ENCODE measurements at regions not wholly inside any gene's neighbourhood (a gene's known extent, or its start where the extent isn't known, plus 50 kb on each side); places are given as distances from the start of the nearest gene placed in this dataset.

DNA sequence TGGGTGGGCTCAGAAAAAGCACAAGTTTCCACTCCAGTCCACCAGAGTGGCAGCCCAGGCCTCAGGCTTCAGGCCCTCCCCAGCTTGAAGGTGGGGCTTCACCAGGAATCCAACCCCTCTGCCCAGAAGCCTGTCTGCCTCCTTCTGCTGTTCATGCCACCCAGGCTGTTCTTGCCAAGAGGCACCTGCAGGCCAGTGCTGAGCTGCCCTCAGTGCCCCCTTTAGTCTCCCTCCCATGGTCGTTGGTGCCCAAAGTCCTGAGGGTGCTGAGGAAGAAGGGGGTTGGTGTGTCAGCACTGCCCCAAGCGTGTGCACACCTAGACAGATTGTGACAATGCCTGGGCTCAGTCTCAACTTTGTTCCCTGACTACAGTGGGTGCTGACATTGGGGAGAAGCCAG is 475.3 kb downstream of the EPHA5 start:
- no peak for DNase-seq (ENCODE audit: low read depth)
- TF ChIP-seq, protein P1, sequence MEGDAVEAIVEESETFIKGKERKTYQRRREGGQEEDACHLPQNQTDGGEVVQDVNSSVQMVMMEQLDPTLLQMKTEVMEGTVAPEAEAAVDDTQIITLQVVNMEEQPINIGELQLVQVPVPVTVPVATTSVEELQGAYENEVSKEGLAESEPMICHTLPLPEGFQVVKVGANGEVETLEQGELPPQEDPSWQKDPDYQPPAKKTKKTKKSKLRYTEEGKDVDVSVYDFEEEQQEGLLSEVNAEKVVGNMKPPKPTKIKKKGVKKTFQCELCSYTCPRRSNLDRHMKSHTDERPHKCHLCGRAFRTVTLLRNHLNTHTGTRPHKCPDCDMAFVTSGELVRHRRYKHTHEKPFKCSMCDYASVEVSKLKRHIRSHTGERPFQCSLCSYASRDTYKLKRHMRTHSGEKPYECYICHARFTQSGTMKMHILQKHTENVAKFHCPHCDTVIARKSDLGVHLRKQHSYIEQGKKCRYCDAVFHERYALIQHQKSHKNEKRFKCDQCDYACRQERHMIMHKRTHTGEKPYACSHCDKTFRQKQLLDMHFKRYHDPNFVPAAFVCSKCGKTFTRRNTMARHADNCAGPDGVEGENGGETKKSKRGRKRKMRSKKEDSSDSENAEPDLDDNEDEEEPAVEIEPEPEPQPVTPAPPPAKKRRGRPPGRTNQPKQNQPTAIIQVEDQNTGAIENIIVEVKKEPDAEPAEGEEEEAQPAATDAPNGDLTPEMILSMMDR (conservative IDR thresholded peaks at IDR 0.05; ENCODE audit: low read depth, low read length) = no peak
- H3K4me3 ChIP-seq (ENCODE audit: low read length) = no peak overlapping the region

- H3K4me3 ChIP-seq (ENCODE audit: low read length) = no peak overlapping the region
- TF ChIP-seq, protein P1 (conservative IDR thresholded peaks at IDR 0.05; ENCODE audit: low read depth, low read length) = no peak
- DNase-seq (ENCODE audit: low read depth) = no peak
These were observed 476.3 kb downstream of the EPHA5 start for GRCh38 chr4:65193985-65194384.

DNA sequence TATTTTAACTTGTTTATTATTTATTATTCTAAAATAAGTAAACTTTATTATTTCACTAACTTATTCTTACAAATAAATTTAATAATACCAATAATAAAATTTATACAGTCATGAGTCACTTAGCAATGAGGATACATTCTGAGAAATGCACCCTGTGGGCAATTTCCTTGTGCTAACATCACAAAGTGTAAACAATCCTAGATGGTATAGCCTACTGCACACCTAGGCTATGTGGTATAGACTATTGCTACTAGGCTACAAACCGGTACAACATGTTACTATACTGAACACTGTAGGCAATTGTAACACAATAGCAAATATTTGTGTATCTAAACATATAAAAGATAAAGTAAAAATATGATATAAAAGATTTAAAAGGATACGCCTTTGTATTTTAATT is 479.5 kb downstream of the EPHA5 start:
- DNase-seq (ENCODE audit: low read depth) = no peak
- TF ChIP-seq, protein P1 (conservative IDR thresholded peaks at IDR 0.05; ENCODE audit: low read depth, low read length) = no peak
- no peak overlapping the region for H3K4me3 ChIP-seq (ENCODE audit: low read length)

- no peak for DNase-seq (ENCODE audit: low read depth)
These were observed 494.7 kb downstream of the EPHA5 start for GRCh38 chr4:65175585-65175984.

GRCh38 chr4:65170768-65171514 is 499.3 kb downstream of the EPHA5 start:
- TF ChIP-seq, protein P1 (conservative IDR thresholded peaks at IDR 0.05; ENCODE audit: low read depth, low read length) = no peak
- no peak overlapping the region for H3K4me3 ChIP-seq (ENCODE audit: low read length)
- DNase-seq (ENCODE audit: low read depth) = no peak

More at GRCh38 chr4:65175585-65175984, 494.7 kb downstream of the EPHA5 start:
- TF ChIP-seq, protein P1 (conservative IDR thresholded peaks at IDR 0.05; ENCODE audit: low read depth, low read length) = no peak
- no peak overlapping the region for H3K4me3 ChIP-seq (ENCODE audit: low read length)

DNA sequence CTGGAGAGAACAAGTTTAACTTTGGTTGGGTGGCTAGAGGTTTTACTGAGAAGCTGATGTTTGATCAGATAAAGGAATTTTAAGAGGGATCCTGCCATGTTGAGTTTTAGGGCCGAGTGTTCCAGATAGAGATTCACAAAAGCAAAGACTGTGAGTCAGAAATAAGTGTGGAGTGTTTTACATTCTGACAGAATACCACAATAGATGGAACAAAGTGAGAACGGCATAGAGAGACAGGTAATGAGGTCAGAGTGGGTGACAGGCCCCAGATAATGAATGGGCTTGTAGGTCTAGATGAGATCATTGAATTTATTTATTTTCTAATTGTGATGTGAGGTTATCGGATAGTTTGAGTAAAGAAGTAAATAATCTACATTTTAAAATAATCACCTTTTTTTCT is 502.6 kb downstream of the EPHA5 start:
- TF ChIP-seq, protein P1 (conservative IDR thresholded peaks at IDR 0.05; ENCODE audit: low read depth, low read length) = no peak
- DNase-seq (ENCODE audit: low read depth) = no peak
- no peak overlapping the region for H3K4me3 ChIP-seq (ENCODE audit: low read length)

GRCh38 chr4:65152205-65152604 is 518.1 kb downstream of the EPHA5 start:
- no peak for DNase-seq (ENCODE audit: low read depth)
- TF ChIP-seq, protein P1 (conservative IDR thresholded peaks at IDR 0.05; ENCODE audit: low read depth, low read length) = no peak
- H3K4me3 ChIP-seq (ENCODE audit: low read length) = no peak overlapping the region
